NT2/D1 (cell line): ENCODE measurements at regions not wholly inside any gene's neighbourhood (a gene's known extent, or its start where the extent isn't known, plus 50 kb on each side); places are given as distances from the start of the nearest gene placed in this dataset.

Experiments
- SUZ12 ChIP-seq: IDR thresholded peaks from 2 replicates; pipeline ENCODE4 v1.6.1; 2011; ENCODE audit not compliant: insufficient read length, insufficient read depth; ENCODE audit errors: extremely low read depth
- YY1 ChIP-seq: IDR thresholded peaks from 2 replicates; pipeline ENCODE4 v1.6.1; 2011; ENCODE audit not compliant: insufficient read length, insufficient read depth
- ZNF274 ChIP-seq: IDR thresholded peaks from 2 replicates; pipeline ENCODE4 v1.6.1; 2011; ENCODE audit warnings: mild to moderate bottlenecking, low read depth, low read length

GRCh38 chrX:131792789-131793462, 230.2 kb upstream of the STK26 start:
- TF ChIP-seq SUZ12 (no peak), ZNF274 (no peak), YY1 (no peak)
